Right ventricle myocardium superior (tissue), 1 donor: ENCODE measurements at regions not wholly inside any gene's neighbourhood (a gene's known extent, or its start where the extent isn't known, plus 50 kb on each side); places are given as distances from the start of the nearest gene placed in this dataset.
A peak's percentile ranks its signal among the peaks of the same experiment; 100 is the strongest.
"Not testable (repeated sequence)": the region's sequence is repeated elsewhere in the genome, so short reads cannot be mapped to it uniquely, and the experiment has no call there.

Experiments
- ATAC-seq: fragments of 200-7000 bp; cut with Tn5 transposase; one replicate; pipeline ENCODE4 v1.9.1; 2020; ENCODE audit warnings: mild to moderate bottlenecking; ENCODE audit not compliant: poor library complexity
- DNase-seq: peaks from one replicate; pipeline ENCODE4 v3.0.0-alpha.2; 2020
- intact Hi-C: fragments of 100-400 bp; cut with DNase I; formaldehyde crosslinking; loops from one replicate; pipeline ENCODE4 v1.11.2; 2022
- donor health status: DM: no; HTN: yes; CAD: no; lungs with severe emphysema.

- intact Hi-C loops, DNase-seq, ATAC-seq: not testable (repeated sequence)
Observed at GRCh38 chr16:21487956-21488355, 111.4 kb upstream of the METTL9 start.

GRCh38 chr16:21499046-21499445, 100.3 kb upstream of the METTL9 start:
- intact Hi-C loops, DNase-seq, ATAC-seq: not testable (repeated sequence)

GRCh38 chr16:21501223-21501868, 98.0 kb upstream of the METTL9 start:
- DNase-seq, result peak; percentile 77
- peak; percentile 82 for ATAC-seq
- intact Hi-C loops, result not testable (repeated sequence)

GRCh38 chr16:21501869-21502667, 97.3 kb upstream of the METTL9 start:
- intact Hi-C loops, result no loop called here
- peak; percentile 98 for DNase-seq
- peak; percentile 98 for ATAC-seq

- DNase-seq, intact Hi-C loops, ATAC-seq: not testable (repeated sequence)
Observed at GRCh38 chr16:21503574-21503920, 95.8 kb upstream of the METTL9 start.

- intact Hi-C loops, ATAC-seq: not testable (repeated sequence)
- DNase-seq, result peak; percentile 29
Observed at GRCh38 chr16:21503941-21504832, 95.2 kb upstream of the METTL9 start.

GRCh38 chr16:21505751-21506520, 93.4 kb upstream of the METTL9 start:
- intact Hi-C loops, DNase-seq, ATAC-seq: not testable (repeated sequence)

- intact Hi-C loops, ATAC-seq: not testable (repeated sequence)
- peak; percentile 73 for DNase-seq
Observed at GRCh38 chr16:21506857-21507456, 92.4 kb upstream of the METTL9 start.

- intact Hi-C loops, ATAC-seq: not testable (repeated sequence)
- DNase-seq, result peak; percentile 49
Observed at GRCh38 chr16:21507631-21508305, 91.6 kb upstream of the METTL9 start.

GRCh38 chr16:21508661-21509436, 90.5 kb upstream of the METTL9 start:
- peak; percentile 8 for ATAC-seq
- intact Hi-C loops, result not testable (repeated sequence)

GRCh38 chr16:21509437-21510086, 89.8 kb upstream of the METTL9 start:
- peak; percentile 48 for DNase-seq
- intact Hi-C loops, result not testable (repeated sequence)
- peak; percentile 50 for ATAC-seq

More at GRCh38 chr16:21508661-21509436, 90.5 kb upstream of the METTL9 start:
- DNase-seq, result peak; percentile 59

GRCh38 chr16:21510869-21511255, 88.5 kb upstream of the METTL9 start:
- ATAC-seq, DNase-seq, intact Hi-C loops: not testable (repeated sequence)

- intact Hi-C loops, result not testable (repeated sequence)
- ATAC-seq, result peak; percentile 31
- DNase-seq, result peak; percentile 82
Observed at GRCh38 chr16:21511315-21512210, 87.8 kb upstream of the METTL9 start.

GRCh38 chr16:21512280-21513192, 86.8 kb upstream of the METTL9 start:
- ATAC-seq (peak; percentile 9), DNase-seq (peak; percentile 71)
- intact Hi-C loops, result not testable (repeated sequence)
